KOPT-K1 (cell line): ENCODE measurements at regions not wholly inside any gene's neighbourhood (a gene's known extent, or its start where the extent isn't known, plus 50 kb on each side); places are given as distances from the start of the nearest gene placed in this dataset.

ENCODE experiments used
- H3K27ac ChIP-seq: fragments of 200-600 bp; sonication (generic); 2 replicates; pipeline ENCODE4 v1.5.1; 2016; ENCODE audit warnings: antibody characterized with exemption, mild to moderate bottlenecking, low read depth, low read length; ENCODE audit not compliant: poor library complexity, severe bottlenecking
- H3K36me3 ChIP-seq: fragments of 200-600 bp; sonication (generic); 2 replicates; pipeline ENCODE4 v1.5.1; 2017; ENCODE audit warnings: antibody characterized with exemption, mild to moderate bottlenecking, low read length, moderate library complexity; ENCODE audit not compliant: insufficient read depth
- H3K9me3 ChIP-seq: fragments of 200-600 bp; sonication (generic); 2 replicates; pipeline ENCODE4 v1.5.1; 2017; ENCODE audit warnings: antibody characterized with exemption, low read length, mild to moderate bottlenecking; ENCODE audit not compliant: insufficient read depth, poor library complexity, severe bottlenecking

DNA sequence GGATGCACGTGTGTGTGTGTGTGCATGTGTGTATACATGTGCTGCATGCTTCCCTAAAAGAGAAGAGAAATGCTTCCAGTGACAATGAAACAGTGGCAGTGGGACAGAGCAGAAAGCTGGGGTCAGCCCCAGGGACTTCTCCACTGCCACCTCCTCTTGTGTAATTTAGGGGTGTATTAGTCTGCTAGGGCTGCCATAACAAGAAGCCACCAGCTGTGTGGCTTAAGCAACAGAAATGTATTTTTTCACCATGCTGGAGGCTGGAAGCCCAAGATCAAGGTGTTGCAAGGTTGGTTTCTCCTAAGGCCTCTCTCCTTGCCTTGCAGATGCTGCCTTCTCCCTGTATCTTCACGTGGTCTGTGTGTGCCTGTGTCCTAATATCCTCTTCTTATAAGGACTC, 190.5 kb downstream of the CXCL12 start:
- Histone ChIP-seq H3K27ac (no peak overlapping the region), H3K36me3 (no peaks in the 10 kb centered on the region), H3K9me3 (no peaks in the 10 kb centered on the region)

DNA sequence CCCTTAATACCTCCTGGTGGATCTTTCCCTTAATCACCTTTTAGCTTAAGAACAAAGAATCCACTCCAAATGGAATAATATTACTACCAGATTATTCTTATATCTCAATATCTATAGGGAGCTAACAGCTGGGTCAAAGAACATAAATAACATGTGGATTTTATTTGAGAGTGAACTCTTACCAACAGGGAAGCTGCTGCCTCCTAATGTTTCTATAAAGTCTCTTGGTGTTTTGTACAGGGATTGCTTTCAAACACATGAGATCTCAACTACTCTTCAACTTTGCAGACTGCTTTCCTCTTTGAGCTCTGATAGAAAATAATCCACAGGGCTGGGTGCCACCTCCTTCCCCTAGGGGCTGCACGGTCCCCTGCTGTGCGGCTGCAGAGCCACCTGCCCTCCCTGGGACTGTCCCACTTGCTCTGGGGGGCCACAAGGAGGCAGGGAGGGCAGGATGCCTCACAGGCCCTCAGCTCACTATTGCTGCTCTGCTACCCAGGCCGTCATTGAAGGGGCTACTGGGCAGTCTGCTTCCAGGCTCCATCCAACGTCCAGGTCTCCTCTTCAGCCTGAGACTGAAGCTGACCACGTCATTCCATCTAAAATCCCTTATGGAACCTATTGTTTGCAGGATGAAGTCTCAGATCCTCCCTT, 191.2 kb downstream of the CXCL12 start:
- no peaks in the 10 kb centered on the region for H3K9me3 ChIP-seq
- no peak overlapping the region for H3K27ac ChIP-seq
- H3K36me3 ChIP-seq = no peaks in the 10 kb centered on the region

- H3K27ac ChIP-seq = no peak overlapping the region
- H3K36me3 ChIP-seq = no peaks in the 10 kb centered on the region
- H3K9me3 ChIP-seq = no peaks in the 10 kb centered on the region
These were observed 191.7 kb downstream of the CXCL12 start for GRCh38 chr10:44193166-44193565.

DNA sequence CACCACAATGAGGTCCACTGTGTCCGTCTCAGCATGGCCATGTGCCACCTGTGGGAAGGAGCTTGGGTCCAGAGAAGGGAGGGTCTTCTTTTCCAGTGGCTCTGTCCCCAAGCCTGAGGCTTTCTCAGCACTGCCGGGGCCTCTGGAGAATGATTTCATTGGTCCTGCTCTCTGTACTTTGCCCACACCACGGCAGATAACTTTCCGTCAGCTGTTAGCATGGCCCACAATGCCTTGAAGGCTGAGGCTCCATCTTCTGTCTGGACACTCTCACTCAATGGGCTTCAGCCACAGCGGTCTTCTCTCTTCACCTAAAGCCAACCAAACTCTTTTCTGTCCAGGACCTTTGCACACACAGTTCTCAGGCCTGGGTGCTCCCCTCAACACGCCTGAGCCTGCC, 192.5 kb downstream of the CXCL12 start:
- Histone ChIP-seq H3K27ac (no peak overlapping the region), H3K36me3 (no peaks in the 10 kb centered on the region), H3K9me3 (no peaks in the 10 kb centered on the region)

- no peaks in the 10 kb centered on the region for H3K9me3 ChIP-seq
- H3K27ac ChIP-seq = no peak overlapping the region
- H3K36me3 ChIP-seq = no peaks in the 10 kb centered on the region
These were observed 194.4 kb downstream of the CXCL12 start for GRCh38 chr10:44190541-44190940.

GRCh38 chr10:44186821-44187220, 198.1 kb downstream of the CXCL12 start:
- Histone ChIP-seq H3K36me3 (no peaks in the 10 kb centered on the region), H3K9me3 (no peaks in the 10 kb centered on the region), H3K27ac (no peak overlapping the region)

- Histone ChIP-seq H3K9me3 (no peaks in the 10 kb centered on the region), H3K36me3 (no peaks in the 10 kb centered on the region), H3K27ac (no peak overlapping the region)
These were observed 198.7 kb downstream of the CXCL12 start for GRCh38 chr10:44186150-44186549.

GRCh38 chr10:44185315-44185666, 199.6 kb downstream of the CXCL12 start:
- H3K27ac ChIP-seq = no peak overlapping the region
- no peaks in the 10 kb centered on the region for H3K36me3 ChIP-seq
- no peaks in the 10 kb centered on the region for H3K9me3 ChIP-seq

DNA sequence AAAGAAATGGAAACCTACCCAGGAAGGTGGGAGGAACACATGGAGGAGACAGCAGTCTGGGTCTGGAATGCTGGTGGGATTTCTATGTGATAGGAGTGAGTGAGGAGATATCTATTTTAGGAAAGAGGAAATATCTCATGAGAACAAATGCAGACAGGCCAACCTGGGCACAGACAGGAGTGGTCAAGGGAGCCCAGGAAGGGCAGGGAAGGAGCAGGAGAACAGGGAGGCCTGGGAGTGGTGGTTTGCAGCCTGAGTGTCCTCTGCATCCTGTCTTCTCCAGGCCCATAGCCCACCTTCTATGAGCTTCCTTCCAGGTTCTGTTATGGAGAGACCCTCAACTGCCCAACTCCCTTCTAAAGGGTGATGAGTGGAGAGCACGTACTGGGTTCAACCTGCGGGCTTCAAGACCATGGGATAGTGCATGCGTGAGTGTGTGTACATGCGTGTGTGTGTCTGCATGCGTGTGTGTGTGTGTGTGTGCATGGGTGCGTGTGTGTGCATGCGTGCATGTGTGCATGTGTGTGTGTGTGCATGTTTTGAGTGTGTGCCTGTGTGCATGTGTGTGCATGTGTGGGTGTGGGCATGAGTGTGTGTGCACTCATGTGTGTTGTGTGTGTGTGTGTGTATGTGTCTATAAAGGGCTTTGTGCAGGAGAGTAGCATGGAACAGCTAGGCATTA, 200.1 kb downstream of the CXCL12 start:
- no peaks in the 10 kb centered on the region for H3K9me3 ChIP-seq
- no peaks in the 10 kb centered on the region for H3K36me3 ChIP-seq

DNA sequence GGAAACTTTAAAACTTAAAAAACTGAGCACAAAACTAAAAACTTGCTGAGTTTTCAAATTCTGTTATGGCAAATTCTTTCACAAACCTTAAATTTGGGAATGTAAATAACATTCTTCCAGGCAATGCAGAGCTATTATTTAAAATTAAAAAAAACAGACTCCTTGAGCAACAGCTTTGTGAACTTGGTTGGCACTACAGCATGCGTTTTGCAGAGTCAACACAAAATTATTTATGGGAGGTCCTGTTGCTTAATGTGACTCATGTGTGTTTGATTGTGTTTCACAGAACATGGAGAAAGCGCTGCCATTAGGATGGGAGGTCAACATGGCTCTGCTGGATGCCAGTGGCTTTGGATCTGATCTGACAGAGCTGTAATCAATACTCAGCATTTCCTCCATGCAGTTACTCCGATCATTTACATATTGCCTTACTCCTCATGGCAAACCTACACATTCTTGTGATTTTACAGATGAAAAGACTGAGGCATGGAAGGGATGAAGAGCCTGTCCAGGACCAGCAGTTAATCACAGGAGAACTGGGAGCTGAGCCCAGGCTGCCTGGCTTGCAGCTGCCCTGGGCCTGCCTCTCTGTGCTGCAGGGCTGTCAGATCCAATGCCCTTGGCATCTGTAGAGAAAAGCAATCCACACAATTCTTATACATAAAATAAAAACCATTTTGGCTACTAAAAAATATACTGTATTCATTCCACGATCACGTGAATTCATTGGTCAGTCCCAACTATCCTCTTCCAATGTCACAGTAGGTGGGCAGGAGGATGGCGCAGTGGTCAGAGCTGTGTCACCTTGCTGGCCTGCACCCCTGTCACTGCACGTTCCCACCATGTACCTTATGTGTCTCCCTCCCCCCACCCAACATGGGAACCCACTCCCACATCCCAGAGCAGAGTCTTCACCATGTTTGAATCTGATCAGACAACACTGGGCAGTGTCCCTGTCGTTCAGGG, 200.9 kb downstream of the CXCL12 start:
- Histone ChIP-seq H3K9me3 (no peaks in the 10 kb centered on the region), H3K27ac (no peak overlapping the region), H3K36me3 (no peaks in the 10 kb centered on the region)

More for the DNA sequence above, 200.1 kb downstream of the CXCL12 start:
- H3K27ac ChIP-seq = no peak overlapping the region

GRCh38 chr10:44182909-44183308, 202.0 kb downstream of the CXCL12 start:
- Histone ChIP-seq H3K36me3 (no peaks in the 10 kb centered on the region), H3K9me3 (no peaks in the 10 kb centered on the region), H3K27ac (no peak overlapping the region)

DNA sequence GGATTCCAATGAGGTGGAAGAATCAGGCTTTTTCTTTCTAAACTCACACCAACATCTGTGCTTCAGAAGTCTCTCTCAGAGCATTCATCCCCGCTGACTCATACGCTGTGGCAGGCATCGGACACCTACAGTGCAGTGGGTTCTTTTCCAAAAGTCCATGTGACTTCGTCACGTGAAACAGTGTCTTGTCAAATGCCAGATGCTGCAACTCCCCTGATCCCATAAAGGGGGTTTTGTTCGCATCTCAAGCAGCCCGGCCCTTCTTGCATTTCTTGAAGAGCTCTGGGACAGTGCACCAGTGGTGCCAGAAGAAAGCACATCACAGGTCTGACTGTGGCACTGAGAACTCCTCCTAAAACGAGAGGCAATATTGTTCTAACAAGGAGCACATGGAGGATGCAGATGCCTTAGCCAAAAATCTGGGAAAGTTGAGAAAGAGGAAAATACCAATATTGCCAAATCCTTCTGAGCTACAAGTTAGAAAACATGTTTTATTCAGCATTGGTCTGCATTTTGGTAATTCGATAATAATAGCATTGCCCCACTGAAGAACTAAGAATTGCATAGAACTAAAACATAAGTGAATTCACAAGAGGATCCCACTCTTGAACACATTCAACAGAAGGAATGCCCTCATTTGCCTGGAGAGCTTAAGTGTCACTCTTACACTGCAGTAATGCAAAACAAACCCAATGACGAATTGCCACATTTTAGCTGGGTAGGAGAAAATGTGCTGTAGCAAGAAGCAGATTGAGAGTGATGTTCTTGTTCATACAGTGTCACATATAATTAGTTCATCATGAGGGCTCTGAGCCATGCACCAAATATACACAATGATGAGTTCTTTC, 204.4 kb downstream of the CXCL12 start:
- no peak overlapping the region for H3K27ac ChIP-seq
- no peaks in the 10 kb centered on the region for H3K36me3 ChIP-seq

DNA sequence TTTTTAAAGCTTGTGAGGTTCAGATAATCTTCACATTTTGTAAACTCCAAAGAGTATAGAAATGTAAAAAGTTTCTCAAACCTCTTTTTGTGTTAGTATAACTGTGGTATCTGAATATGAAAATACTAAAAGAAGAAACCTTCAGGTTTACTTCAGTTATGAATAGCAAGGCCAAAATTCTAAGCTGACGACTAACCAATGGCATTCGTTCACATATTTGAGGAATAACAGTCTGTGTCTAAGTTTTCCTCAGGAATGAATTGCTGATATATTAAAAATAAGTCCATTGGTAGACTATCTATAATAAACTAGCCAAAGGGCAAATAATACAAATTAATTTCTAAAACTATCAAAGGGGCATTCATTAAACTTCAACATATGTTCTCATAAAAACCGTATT, 206.0 kb downstream of the CXCL12 start:
- Histone ChIP-seq H3K9me3 (no peaks in the 10 kb centered on the region), H3K36me3 (no peaks in the 10 kb centered on the region), H3K27ac (no peak overlapping the region)

More for the DNA sequence above, 204.4 kb downstream of the CXCL12 start:
- no peaks in the 10 kb centered on the region for H3K9me3 ChIP-seq

DNA sequence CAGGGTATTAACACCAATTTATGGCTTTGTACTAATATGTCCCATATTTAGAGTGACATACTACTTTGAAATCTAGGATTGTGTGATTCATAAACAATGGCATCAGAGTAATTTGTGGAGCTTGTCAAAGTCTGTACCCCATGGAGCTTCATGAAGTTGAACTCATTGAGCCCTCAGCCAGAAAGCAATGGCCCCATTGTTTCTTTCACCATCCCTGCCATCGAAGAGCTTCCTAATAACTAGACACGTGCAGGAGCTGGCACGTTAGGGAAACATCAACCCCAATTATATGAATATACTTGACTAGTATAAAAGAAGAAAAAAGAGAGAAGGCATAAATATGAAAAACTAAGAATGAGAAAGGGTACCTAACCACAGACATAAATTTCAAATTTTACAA, 206.6 kb downstream of the CXCL12 start:
- no peaks in the 10 kb centered on the region for H3K9me3 ChIP-seq
- H3K27ac ChIP-seq = no peak overlapping the region
- no peaks in the 10 kb centered on the region for H3K36me3 ChIP-seq
